ENCODE measurements at regions not wholly inside any gene's neighbourhood (a gene's known extent, or its start where the extent isn't known, plus 50 kb on each side); places are given as distances from the start of the nearest gene placed in this dataset.

DNA sequence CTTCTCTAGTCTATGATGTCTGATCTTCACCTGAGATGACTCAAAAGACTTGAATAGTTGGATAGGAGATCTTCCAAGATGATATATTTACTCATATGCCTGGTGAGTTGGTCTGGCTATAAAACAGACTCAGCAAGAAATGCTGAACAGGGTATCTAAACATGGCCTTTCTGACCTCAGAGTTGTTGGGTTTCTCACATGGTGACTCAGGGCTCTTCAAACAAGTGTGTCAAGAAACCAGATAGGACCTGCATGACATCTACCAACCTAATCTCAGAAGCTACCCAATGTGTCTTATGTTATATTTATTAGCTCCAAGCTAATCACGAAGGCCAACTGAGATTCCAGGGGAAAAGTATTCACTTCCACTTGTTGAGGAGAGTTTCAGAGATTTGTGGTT, 1477.3 kb downstream of the CDH8 start:
- intact Hi-C loops (cut with DNase I) = no loop called here
- DNase-seq (no peak), ATAC-seq (ENCODE audit: poor library complexity) (no peak)

DNA sequence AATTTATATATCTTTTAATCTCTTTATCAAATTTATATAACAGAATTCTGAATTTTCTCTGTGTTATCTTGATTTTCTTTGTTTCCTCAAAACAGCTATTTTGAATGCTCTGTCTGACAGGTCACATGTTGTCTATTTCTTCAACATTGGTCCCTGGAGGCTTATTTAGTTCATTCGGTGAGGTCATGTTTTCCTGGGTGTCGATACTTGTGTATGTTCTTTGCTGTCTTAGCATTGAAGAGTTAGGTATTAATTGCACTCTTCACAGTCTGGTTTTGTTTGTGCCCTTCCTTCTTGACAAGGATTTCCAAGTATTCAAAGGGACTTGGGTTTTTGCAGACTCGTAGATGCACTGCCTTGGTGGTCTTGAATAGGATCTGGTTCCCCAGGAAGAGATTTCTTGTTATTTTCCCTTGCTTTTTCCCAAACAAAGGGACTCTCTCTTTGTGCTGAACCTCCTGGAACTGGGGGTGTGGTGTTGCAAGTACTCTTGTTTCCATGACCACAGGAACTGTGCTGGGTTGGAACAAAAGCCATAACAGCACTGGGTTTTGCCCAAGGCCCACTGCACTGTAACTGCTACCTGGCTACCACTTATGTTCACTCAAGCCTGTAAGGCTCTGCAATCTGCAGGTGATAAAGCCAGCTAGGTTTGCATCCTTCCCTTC, 1483.0 kb downstream of the CDH8 start:
- DNase-seq (no peak), ATAC-seq (ENCODE audit: poor library complexity) (no peak)
- intact Hi-C loops (cut with DNase I) = no loop called here

DNA sequence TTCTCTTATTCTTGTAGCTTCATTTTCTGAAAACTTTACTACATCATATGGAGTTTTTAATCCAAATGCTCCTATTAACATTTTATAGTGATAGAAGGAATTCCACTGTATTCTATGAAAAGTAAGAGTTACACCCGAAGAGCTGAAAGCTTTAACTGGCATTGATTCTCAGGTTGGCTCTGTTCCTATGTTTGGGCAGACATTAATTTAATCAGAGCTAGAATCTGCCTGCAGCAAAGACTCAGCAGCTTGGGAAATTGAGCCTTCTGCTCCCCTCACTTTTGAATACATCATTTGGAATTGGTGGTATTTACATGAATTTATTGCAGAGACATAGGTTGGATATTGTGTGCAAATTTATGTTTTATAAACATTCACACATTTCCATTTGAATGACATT, 1494.7 kb downstream of the CDH8 start:
- intact Hi-C loops (cut with DNase I) = no loop called here
- ATAC-seq (ENCODE audit: poor library complexity) (no peak), DNase-seq (no peak)

DNA sequence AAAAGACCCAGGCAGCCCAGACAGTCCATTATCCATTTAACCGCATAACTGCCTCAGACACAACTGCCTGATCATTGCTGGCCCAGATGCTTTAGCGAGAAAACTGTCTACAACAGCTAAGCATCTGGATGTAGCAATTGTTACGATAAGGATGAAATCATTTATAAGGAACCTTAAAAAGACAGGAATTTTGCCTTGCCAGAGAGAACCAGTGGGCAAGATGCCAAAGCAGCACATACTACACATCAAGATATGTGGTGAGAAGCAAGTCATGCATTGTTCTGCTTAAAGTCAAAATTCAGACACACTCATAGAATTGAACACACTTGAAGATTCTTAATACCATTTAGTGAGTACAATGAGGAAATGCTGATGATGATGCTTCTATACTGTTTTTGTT, 1525.3 kb downstream of the CDH8 start:
- no peak for ATAC-seq (ENCODE audit: poor library complexity)
- no peak for DNase-seq
- intact Hi-C loops (cut with DNase I) = no loop called here

DNA sequence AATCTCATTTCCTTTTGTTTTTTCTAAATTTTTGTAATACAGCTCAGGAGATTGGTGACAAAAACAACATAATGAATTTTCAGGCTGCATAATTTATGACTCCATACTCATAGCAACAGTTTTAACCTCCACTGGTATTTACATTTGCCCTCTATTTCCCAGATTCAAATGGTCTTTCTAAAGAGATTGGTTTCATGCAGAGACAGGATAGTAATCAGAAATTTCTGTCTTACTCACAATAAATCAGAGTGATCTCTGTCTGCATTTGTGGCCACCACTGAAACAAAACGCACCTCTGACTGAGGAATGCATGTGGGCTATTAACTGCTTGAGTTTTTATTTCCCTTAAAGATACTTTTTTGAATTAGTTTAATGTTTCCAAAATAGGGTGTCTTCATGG, 1526.0 kb downstream of the CDH8 start:
- DNase-seq = no peak
- no peak for ATAC-seq (ENCODE audit: poor library complexity)
- intact Hi-C loops (cut with DNase I) = no loop called here

DNA sequence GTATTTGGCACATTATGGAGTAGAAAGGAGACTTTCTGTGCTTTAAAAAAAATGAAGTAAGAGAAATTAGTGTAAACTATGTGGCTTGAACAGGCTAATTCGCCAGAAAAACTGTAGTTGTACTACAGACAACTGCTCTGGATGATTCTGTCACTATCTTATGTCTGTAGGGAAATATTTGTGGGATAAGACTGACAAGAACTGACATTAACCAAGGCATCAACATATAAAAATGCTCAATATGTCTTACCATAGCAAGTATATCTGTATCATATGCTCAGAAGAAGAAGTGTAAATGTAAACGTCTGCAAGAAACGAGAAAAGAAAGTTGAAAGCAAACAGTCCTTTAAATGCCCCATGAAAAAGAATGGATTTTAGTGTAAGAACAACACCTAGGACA, 1545.0 kb downstream of the CDH8 start:
- no peak for ATAC-seq (ENCODE audit: poor library complexity)
- DNase-seq = no peak
- intact Hi-C loops (cut with DNase I) = no loop called here

DNA sequence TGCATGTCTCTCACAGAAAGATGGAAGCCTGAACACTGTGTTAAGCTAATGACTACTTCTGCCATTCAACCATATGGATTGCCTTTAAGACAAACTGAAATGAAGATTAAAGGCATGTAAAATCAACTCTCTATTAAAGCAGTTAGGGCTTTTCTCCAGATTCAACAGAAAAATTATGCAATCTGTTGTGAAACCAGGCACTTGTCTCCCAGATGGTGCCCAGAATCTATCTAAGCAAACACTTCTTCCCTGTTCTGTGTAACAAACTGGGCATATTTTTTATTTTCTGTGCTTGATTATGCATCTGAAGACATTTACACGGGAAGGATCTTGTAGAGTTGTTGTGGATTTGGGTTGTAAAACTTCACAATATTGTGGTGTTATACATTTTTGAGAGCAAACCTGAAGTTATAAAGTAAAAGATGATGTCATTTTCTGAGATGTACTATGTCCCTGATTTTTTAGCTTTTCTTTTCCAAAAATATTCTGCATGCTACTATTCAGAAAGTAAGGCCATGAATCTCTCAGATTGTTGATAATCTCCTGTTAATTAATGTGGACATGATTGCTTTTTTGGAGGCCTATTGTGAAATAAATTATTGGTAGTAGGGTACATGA, 1550.3 kb downstream of the CDH8 start:
- ATAC-seq (ENCODE audit: poor library complexity) = no peak
- intact Hi-C loops (cut with DNase I) = no loop called here
- DNase-seq = no peak

DNA sequence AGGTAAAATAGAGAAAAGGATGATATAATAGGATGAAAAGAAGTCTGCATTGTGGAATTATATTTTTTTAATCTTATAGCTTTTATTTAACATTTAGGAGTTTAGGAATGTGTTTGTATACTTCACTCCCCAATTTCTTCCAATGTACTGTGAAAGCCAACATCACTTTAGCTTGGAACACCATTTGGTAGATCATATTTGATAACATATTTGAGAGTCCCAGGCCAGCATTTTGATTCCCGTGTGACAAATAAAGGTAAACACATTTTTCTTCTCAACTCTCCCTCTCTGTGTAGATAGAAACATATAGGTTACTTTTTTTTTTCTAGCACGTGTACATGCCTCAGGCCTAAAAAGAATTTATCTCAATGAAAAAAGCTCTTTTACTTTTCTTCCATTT, 1551.3 kb downstream of the CDH8 start:
- intact Hi-C loops (cut with DNase I) = no loop called here
- ATAC-seq (ENCODE audit: poor library complexity) (no peak), DNase-seq (no peak)

DNA sequence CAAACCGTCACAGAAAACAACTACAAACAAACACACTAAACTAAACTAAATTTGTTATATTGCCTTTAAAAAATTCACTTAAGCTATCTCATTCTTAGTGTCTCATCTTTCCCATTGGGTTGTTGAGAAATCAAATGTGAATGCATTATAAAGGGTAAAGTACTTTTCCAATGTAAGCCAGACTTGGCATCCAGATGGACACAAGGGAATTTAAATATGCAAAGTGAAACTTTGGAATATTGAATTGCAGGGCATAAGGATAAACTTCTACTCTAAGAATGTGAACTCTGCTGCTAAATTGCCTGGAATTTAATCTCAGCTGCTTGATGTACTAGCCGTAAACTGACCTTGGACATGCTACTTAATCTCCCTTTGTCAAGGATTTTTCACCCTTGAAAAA, 1554.6 kb downstream of the CDH8 start:
- ATAC-seq (ENCODE audit: poor library complexity) (no peak), DNase-seq (no peak)
- intact Hi-C loops (cut with DNase I) = no loop called here

DNA sequence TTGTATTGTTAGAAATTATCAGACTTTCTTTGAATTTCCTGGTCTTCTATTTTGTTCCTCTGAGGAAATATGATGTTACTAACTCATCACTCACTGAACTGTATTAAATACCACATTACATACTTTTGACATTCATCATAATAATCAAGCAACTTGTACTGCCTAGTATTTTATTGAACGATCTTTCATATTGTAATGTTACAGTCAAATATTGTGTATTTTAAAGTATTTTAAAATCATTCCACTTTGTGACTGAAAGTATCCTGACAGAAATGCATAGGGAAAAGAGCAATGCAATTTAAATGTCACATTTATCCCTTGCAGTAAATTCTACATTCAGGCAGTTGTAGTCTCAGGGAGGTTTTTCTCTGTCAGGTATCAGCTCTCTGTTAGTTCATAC, 1557.4 kb downstream of the CDH8 start:
- ATAC-seq (ENCODE audit: poor library complexity) (no peak), DNase-seq (no peak)
- intact Hi-C loops (cut with DNase I) = no loop called here

DNA sequence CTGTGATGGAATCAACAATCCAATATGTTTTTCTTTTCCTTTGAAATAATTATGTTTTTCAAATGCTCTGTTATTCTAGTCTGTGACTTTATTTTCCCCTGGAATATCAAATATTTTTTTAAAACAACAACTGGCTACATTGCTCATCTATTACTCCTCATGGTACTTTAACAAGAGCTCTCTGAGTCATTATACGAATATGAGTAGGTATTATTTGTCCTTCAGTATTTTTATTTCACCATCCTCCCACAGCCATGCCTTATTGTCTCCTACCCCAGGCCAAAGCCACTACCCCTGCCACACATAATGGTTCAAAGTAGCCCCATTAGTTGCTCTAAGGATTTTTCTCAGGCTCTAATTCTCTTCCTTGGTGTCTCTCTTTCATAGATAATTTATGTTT, 1572.3 kb downstream of the CDH8 start:
- ATAC-seq (ENCODE audit: poor library complexity) = no peak
- no peak for DNase-seq
- intact Hi-C loops (cut with DNase I) = no loop called here

DNA sequence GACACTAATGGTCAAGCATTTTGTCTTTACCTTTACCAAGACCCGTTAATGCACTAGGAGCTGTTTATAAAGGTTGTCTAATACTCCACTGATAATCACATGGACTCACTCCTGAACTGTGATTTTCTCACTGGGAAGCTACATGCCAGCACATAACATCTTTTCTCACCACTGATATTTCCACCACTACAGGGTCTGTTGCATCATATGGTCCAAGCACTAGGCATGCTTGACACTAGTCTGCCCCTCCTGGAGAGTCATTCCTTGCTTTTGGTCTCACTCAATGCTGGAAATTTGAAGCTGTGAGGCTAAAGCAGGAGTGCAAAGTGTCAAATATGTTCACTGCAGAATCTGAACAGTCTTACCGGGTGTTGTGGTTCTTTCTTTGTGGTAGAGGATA, 1576.8 kb downstream of the CDH8 start:
- no peak for ATAC-seq (ENCODE audit: poor library complexity)
- intact Hi-C loops (cut with DNase I) = no loop called here
- DNase-seq = no peak

DNA sequence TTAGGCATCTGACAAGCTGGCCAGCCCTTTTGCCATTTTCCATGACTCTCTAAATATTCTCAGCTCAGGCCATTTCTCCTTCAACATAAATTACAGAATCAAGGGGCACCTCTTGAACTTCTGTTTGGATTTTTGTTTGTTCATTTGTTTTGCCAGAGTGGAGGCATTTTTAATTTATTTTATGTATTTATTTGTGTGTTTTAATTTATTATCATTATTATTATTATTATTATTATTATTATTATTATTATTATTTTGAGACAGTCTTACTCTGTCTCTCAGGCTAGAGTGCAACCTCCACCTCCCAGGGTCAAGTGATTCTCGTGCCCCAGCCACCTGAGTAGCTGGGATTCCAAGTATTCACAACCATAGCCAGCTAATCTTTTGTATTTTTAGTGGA, 1578.0 kb downstream of the CDH8 start:
- intact Hi-C loops (cut with DNase I) = no loop called here
- ATAC-seq (ENCODE audit: poor library complexity) (no peak), DNase-seq (no peak)

DNA sequence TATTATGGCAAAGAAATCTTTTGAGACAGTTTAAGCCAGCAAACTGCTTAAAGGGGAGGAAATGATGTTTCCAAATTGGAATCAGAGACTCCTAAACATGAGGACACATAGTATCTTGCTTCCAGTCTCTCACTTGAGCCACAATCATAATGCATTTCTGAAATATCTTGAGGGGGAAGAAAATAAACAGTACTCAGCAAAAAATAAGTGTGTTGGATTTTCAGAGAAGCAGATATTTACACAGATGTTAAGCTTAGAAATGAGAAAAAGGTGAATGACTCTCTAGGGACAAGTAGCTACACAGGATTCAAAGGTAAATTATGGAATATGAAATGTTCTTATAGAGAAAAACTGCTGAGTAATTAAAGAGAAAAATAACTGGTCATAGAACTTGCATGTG, 1583.6 kb downstream of the CDH8 start:
- no peak for ATAC-seq (ENCODE audit: poor library complexity)
- intact Hi-C loops (cut with DNase I) = no loop called here
- DNase-seq = no peak

DNA sequence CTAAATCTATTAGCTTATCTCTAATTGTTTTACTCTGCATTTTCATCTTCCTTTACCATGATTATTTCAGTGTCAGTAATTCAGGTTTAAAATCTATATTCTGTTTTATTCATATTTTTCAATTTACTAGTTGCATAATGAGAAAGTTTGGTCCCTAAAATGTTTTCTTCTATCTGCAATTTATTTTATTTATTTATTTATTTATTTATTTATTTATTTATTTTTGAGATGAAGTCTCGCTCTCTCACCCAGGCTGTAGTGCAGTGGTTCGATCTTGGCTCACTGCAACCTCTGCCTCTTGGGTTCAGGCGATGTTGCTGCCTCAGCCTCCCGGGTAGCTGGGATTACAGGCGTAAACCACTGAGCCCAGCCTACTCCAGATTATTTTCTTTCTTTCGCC, 1597.3 kb downstream of the CDH8 start:
- intact Hi-C loops (cut with DNase I) = no loop called here
- ATAC-seq (ENCODE audit: poor library complexity) (no peak), DNase-seq (no peak)

DNA sequence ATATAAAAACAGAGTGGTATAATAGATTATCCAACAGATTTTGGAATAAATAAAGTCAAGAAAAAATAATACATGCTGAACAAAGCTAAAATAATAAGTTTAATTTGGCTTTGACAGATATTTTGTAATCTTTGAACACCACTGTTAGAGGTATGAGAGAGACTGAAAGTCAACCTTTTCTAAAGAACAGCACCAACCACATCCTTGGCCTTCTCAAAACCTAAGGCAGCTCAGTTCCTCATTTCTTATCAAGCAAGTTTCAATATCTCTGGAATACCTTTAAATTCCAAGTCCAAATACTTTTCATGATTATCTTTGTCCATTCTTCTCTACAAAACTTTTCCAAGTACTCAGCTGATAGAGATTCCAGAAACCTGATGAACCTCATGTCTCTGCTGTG, 1603.8 kb downstream of the CDH8 start:
- intact Hi-C loops (cut with DNase I) = no loop called here
- ATAC-seq (ENCODE audit: poor library complexity) = no peak
- no peak for DNase-seq

DNA sequence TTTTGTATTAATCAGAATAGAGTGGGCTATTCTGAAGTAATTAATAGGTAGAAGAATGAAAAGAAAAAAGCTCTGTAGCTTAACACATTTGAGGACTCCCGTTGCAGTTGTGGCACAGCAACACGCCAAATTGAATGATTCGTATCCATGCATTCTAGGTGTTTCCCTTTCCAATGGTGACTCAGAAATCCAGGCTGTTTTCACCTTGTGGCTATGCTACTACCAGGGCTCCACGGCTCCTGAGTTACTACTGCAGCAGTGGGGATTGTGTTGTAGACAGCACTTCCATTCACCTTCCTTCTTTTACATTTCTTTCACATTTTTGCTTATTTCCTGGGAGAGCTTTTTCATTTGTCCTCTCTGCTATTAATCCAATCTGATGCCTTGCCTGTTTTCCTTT, 1616.4 kb downstream of the CDH8 start:
- DNase-seq = no peak
- no peak for ATAC-seq (ENCODE audit: poor library complexity)
- intact Hi-C loops (cut with DNase I) = no loop called here

DNA sequence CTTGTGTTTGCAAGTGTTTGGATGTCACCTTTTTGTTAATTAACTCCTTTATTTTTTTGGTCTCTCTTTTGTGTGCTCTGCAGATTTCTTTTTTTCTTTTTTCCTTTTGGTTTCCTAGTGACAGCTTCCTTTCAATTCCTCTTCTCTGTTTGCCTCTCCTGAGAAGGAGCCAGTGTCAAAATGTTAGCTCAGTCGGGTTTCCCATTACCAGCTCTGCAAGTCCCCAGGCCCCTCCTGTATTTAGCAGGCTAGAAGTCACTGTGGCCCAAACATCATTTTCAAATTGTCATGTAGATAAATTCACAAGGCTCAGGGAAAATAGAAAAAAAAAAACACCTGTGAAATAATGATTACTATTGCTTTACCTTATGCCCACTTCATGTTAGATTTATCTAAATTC, 1621.6 kb downstream of the CDH8 start:
- ATAC-seq (ENCODE audit: poor library complexity) = no peak
- intact Hi-C loops (cut with DNase I) = no loop called here
- DNase-seq = no peak

DNA sequence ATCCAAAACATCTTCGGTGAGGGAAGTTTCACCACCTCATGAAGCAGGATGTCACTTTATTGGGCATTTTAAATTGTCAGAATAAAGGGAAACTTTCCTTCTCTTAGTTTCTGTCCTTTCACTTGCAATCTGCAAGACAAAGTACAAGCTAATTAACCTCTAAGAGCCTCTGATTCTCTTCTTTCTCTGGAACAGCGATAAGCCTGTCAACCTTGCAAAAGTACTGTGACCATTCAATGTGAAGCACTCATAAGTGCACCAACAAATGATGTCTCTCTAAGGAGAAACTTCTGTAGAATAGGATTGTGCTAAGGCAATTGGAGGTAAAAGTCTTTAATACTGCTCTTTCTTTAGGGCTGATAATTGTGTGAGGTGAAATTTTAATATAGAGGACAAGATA, 1622.3 kb downstream of the CDH8 start:
- DNase-seq = no peak
- intact Hi-C loops (cut with DNase I) = no loop called here
- no peak for ATAC-seq (ENCODE audit: poor library complexity)

DNA sequence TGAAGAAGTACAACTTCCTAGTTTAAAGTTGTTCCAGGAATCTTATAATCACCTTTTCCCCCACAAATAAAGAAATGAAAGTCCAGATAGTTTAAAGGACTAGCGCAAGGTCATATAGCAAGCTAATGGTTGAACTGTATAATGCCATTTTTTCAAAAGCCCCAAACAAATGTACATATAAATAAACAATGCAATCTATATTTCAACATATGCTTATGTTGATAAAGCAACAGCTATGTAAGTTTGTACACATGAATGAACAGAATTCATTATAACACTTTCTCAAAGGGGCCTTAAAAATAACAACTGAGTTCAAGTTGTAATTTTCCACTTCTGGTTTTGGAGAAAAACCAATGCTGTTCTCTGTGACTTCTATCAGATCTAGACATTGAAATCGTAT, 1628.6 kb downstream of the CDH8 start:
- no peak for DNase-seq
- no peak for ATAC-seq (ENCODE audit: poor library complexity)
- intact Hi-C loops (cut with DNase I) = no loop called here

DNA sequence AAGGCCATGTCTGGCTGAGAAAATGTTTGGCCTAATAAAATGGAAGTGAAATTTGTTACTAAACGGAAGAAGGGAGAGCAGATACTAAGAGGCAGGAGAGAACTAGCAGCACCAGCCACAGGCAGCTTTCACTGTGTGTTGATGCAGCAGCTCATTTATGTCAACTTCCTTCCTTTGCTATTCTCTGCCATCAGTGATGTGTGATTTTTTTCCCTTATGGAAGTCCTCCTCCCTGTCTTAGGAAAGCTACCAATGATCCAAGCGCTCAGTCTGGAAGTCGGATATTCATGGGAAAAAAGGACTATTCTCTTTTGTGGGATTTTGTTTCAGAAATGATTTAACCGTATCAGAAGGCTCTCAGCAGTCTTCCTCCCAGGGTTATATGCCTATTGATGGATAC, 1629.2 kb downstream of the CDH8 start:
- ATAC-seq (ENCODE audit: poor library complexity) (no peak), DNase-seq (no peak)
- intact Hi-C loops (cut with DNase I) = no loop called here

All from Right ventricle myocardium superior (tissue), 1 donor.